Left forelimb (tissue), 1 donor: ENCODE measurements at regions not wholly inside any gene's neighbourhood (a gene's known extent, or its start where the extent isn't known, plus 50 kb on each side); places are given as distances from the start of the nearest gene placed in this dataset.

Experiments used
- DNase-seq: peaks from one replicate; pipeline ENCODE4 v3.0.0-alpha.2; 2018; ENCODE audit warnings: low spot score

GRCh38 chr6:26149240-26149639 lies 62.0 kb downstream of the HFE start:
- no peak for DNase-seq

GRCh38 chr6:26152226-26153101 lies 65.2 kb downstream of the HFE start:
- no peak for DNase-seq

GRCh38 chr6:26155061-26155930 lies 68.1 kb downstream of the HFE start:
- no peak for DNase-seq

- DNase-seq = peak; percentile 98
Measured at GRCh38 chr6:26156105-26156849, 69.0 kb downstream of the HFE start.

GRCh38 chr6:26156850-26157250 lies 69.6 kb downstream of the HFE start:
- DNase-seq = peak; percentile 85

GRCh38 chr6:26157251-26158075 lies 70.2 kb downstream of the HFE start:
- DNase-seq = peak; percentile 82

- DNase-seq = peak; percentile 92
Measured at GRCh38 chr6:26158076-26158580, 70.9 kb downstream of the HFE start.

- DNase-seq = no peak
Measured at GRCh38 chr6:26158581-26159356, 71.5 kb downstream of the HFE start.

- DNase-seq = no peak
Measured at GRCh38 chr6:26159357-26160273, 72.4 kb downstream of the HFE start.

- DNase-seq = no peak
Measured at GRCh38 chr6:26161322-26161721, 74.1 kb downstream of the HFE start.

- DNase-seq = no peak
Measured at GRCh38 chr6:26162399-26162798, 75.2 kb downstream of the HFE start.

- no peak for DNase-seq
Measured at GRCh38 chr6:26163427-26164119, 76.3 kb downstream of the HFE start.

GRCh38 chr6:26164120-26164505 lies 76.9 kb downstream of the HFE start:
- no peak for DNase-seq

- no peak for DNase-seq
Measured at GRCh38 chr6:26165261-26165790, 78.1 kb downstream of the HFE start.

- no peak for DNase-seq
Measured at GRCh38 chr6:26170181-26170580, 83.0 kb downstream of the HFE start.

- DNase-seq = no peak
Measured at GRCh38 chr6:26170951-26171841, 84.0 kb downstream of the HFE start.

- DNase-seq = no peak
Measured at GRCh38 chr6:26172608-26172968, 85.4 kb downstream of the HFE start.

GRCh38 chr6:26173836-26174145 lies 86.6 kb downstream of the HFE start:
- DNase-seq = no peak
